HG03108 (cell line): ENCODE measurements at regions not wholly inside any gene's neighbourhood (a gene's known extent, or its start where the extent isn't known, plus 50 kb on each side); places are given as distances from the start of the nearest gene placed in this dataset.

Experiments
- ATAC-seq: cut with Tn5 transposase; IDR thresholded peaks from one replicate; pipeline ENCODE4 v1.9.1; 2021; ENCODE audit warnings: moderate library complexity; ENCODE audit not compliant: unreplicated experiment

GRCh38 chr22:48643066-48643731, 1184.5 kb downstream of the BRD1 start:
- ATAC-seq, result no peak

GRCh38 chr22:48642550-48642949, 1185.1 kb downstream of the BRD1 start:
- ATAC-seq, result no peak

GRCh38 chr22:48641906-48642475, 1185.7 kb downstream of the BRD1 start:
- no peak for ATAC-seq

- ATAC-seq, result no peak
These were observed 1186.5 kb downstream of the BRD1 start for GRCh38 chr22:48640890-48641841.

- ATAC-seq, result no peak
These were observed 1187.6 kb downstream of the BRD1 start for GRCh38 chr22:48639896-48640748.

- no peak for ATAC-seq
These were observed 1188.5 kb downstream of the BRD1 start for GRCh38 chr22:48639021-48639795.

GRCh38 chr22:48637231-48637630, 1190.4 kb downstream of the BRD1 start:
- ATAC-seq, result no peak

GRCh38 chr22:48636746-48637145, 1190.9 kb downstream of the BRD1 start:
- ATAC-seq, result no peak

GRCh38 chr22:48635816-48636215, 1191.9 kb downstream of the BRD1 start:
- ATAC-seq, result no peak

GRCh38 chr22:48635031-48635430, 1192.6 kb downstream of the BRD1 start:
- no peak for ATAC-seq

GRCh38 chr22:48633996-48634836, 1193.5 kb downstream of the BRD1 start:
- ATAC-seq, result no peak

- ATAC-seq, result no peak
These were observed 1194.9 kb downstream of the BRD1 start for GRCh38 chr22:48632646-48633246.

GRCh38 chr22:48631288-48631863, 1196.3 kb downstream of the BRD1 start:
- ATAC-seq, result no peak

- ATAC-seq, result no peak
These were observed 1196.8 kb downstream of the BRD1 start for GRCh38 chr22:48630848-48631247.

- no peak for ATAC-seq
These were observed 1197.3 kb downstream of the BRD1 start for GRCh38 chr22:48630433-48630754.

GRCh38 chr22:48629631-48630432, 1197.8 kb downstream of the BRD1 start:
- ATAC-seq, result no peak

GRCh38 chr22:48628891-48629543, 1198.7 kb downstream of the BRD1 start:
- no peak for ATAC-seq
